NCI-H1048 (cell line): ENCODE measurements at regions not wholly inside any gene's neighbourhood (a gene's known extent, or its start where the extent isn't known, plus 50 kb on each side); places are given as distances from the start of the nearest gene placed in this dataset.
"Not testable (repeated sequence)": the region's sequence is repeated elsewhere in the genome, so short reads cannot be mapped to it uniquely, and the experiment has no call there.

Experiments
- DNase-seq: peaks from one replicate; lab custom pipeline; 2025; lab: John Stamatoyannopoulos, UW

- no peak for DNase-seq
Observed at GRCh38 chr14:48398675-48399282, 723.4 kb upstream of the MDGA2 start.

- no peak for DNase-seq
Observed at GRCh38 chr14:48391661-48392060, 716.3 kb upstream of the MDGA2 start.

GRCh38 chr14:48390346-48390745 lies 714.9 kb upstream of the MDGA2 start:
- no peak for DNase-seq

GRCh38 chr14:48384821-48385220 lies 709.4 kb upstream of the MDGA2 start:
- no peak for DNase-seq

GRCh38 chr14:48382961-48383360 lies 707.6 kb upstream of the MDGA2 start:
- no peak for DNase-seq

- no peak for DNase-seq
Observed at GRCh38 chr14:48378541-48378940, 703.1 kb upstream of the MDGA2 start.

- no peak for DNase-seq
Observed at GRCh38 chr14:48373981-48374380, 698.6 kb upstream of the MDGA2 start.

GRCh38 chr14:48350971-48351370 lies 675.6 kb upstream of the MDGA2 start:
- no peak for DNase-seq

- DNase-seq: no peak
Observed at GRCh38 chr14:48349689-48350088, 674.3 kb upstream of the MDGA2 start.

- DNase-seq: no peak
Observed at GRCh38 chr14:48341069-48341468, 665.7 kb upstream of the MDGA2 start.

GRCh38 chr14:48333221-48333920 lies 658.0 kb upstream of the MDGA2 start:
- DNase-seq: no peak

- DNase-seq: no peak
Observed at GRCh38 chr14:48331421-48331820, 656.0 kb upstream of the MDGA2 start.

GRCh38 chr14:48325486-48325885 lies 650.1 kb upstream of the MDGA2 start:
- no peak for DNase-seq

GRCh38 chr14:48323665-48324064 lies 648.3 kb upstream of the MDGA2 start:
- DNase-seq: no peak

- no peak for DNase-seq
Observed at GRCh38 chr14:48319823-48320222, 644.4 kb upstream of the MDGA2 start.

GRCh38 chr14:48304729-48305128 lies 629.3 kb upstream of the MDGA2 start:
- DNase-seq: no peak

- no peak for DNase-seq
Observed at GRCh38 chr14:48289701-48290100, 614.3 kb upstream of the MDGA2 start.

GRCh38 chr14:48285217-48285616 lies 609.8 kb upstream of the MDGA2 start:
- DNase-seq: not testable (repeated sequence)

GRCh38 chr14:48275301-48275700 lies 599.9 kb upstream of the MDGA2 start:
- DNase-seq: no peak

GRCh38 chr14:48274826-48275225 lies 599.4 kb upstream of the MDGA2 start:
- no peak for DNase-seq

- not testable (repeated sequence) for DNase-seq
Observed at GRCh38 chr14:48267926-48268325, 592.5 kb upstream of the MDGA2 start.

GRCh38 chr14:48266201-48266600 lies 590.8 kb upstream of the MDGA2 start:
- not testable (repeated sequence) for DNase-seq

GRCh38 chr14:48261436-48261835 lies 586.0 kb upstream of the MDGA2 start:
- no peak for DNase-seq
